RWPE1 (cell line): ENCODE measurements at regions not wholly inside any gene's neighbourhood (a gene's known extent, or its start where the extent isn't known, plus 50 kb on each side); places are given as distances from the start of the nearest gene placed in this dataset.

ENCODE experiments used
- CTCF ChIA-PET: fragments of 350-600 bp; sonication (Branson Sonifier 250); formaldehyde crosslinking; extraction: SDS; loops from one replicate; lab custom pipeline; 2021; lab: Yijun Ruan, JAX
- POLR2A ChIA-PET: fragments of 400-600 bp; formaldehyde crosslinking; extraction: SDS; loops from one replicate; lab custom pipeline; 2020; ENCODE audit warnings: antibody characterized with exemption; ENCODE audit not compliant: low non-redundant PET; lab: Yijun Ruan, JAX
- DNase-seq: peaks from one replicate; pipeline ENCODE4 v3.0.0; 2012; ENCODE audit warnings: low spot score
- H3K27ac ChIP-seq: fragments of 450-650 bp; 2 replicates; pipeline ENCODE4 v1.5.1; 2017
- TF ChIP-seq, protein P1 (sequence below): fragments of 450-650 bp; conservative IDR thresholded peaks from 2 replicates; pipeline ENCODE4 v1.5.1; 2017; ENCODE audit warnings: low read depth, mild to moderate bottlenecking

DNA sequence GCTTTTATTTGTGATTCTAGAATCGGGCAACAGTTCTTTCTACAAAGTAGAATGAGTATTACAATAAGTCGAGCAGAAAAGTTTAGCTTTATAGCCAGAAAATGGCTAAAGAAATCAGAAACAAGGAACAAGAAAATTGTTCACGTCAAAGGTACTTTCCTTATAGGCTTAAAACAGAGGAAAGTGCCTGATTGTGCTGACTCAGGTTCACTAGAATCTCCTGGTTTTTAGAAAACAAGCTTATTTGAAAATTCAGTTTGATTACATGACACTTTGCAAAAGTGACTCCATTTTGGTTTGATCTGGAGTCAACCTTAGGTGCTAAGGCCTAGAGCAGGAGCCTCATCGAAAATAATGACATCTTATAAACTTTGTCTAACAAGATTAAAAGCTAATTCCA is 564.7 kb upstream of the FLRT2 start:
- ChIA-PET CTCF (interaction anchor here (0.7 kb wide), 1 partner anchor 1681 kb away, joined by 3 read pairs; no protein-coding TSS in a partner anchor), POLR2A (no interaction called here)
- TF ChIP-seq, protein P1, sequence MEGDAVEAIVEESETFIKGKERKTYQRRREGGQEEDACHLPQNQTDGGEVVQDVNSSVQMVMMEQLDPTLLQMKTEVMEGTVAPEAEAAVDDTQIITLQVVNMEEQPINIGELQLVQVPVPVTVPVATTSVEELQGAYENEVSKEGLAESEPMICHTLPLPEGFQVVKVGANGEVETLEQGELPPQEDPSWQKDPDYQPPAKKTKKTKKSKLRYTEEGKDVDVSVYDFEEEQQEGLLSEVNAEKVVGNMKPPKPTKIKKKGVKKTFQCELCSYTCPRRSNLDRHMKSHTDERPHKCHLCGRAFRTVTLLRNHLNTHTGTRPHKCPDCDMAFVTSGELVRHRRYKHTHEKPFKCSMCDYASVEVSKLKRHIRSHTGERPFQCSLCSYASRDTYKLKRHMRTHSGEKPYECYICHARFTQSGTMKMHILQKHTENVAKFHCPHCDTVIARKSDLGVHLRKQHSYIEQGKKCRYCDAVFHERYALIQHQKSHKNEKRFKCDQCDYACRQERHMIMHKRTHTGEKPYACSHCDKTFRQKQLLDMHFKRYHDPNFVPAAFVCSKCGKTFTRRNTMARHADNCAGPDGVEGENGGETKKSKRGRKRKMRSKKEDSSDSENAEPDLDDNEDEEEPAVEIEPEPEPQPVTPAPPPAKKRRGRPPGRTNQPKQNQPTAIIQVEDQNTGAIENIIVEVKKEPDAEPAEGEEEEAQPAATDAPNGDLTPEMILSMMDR, result no peak
- H3K27ac ChIP-seq, result no peak overlapping the region
- no peak for DNase-seq

- DNase-seq, result peak; percentile 3
- ChIA-PET POLR2A (no interaction called here), CTCF (no interaction called here)
- no peak overlapping the region for H3K27ac ChIP-seq
- TF ChIP-seq, protein P1, result no peak
Observed at GRCh38 chr14:84969501-84969900, 560.4 kb upstream of the FLRT2 start.

DNA sequence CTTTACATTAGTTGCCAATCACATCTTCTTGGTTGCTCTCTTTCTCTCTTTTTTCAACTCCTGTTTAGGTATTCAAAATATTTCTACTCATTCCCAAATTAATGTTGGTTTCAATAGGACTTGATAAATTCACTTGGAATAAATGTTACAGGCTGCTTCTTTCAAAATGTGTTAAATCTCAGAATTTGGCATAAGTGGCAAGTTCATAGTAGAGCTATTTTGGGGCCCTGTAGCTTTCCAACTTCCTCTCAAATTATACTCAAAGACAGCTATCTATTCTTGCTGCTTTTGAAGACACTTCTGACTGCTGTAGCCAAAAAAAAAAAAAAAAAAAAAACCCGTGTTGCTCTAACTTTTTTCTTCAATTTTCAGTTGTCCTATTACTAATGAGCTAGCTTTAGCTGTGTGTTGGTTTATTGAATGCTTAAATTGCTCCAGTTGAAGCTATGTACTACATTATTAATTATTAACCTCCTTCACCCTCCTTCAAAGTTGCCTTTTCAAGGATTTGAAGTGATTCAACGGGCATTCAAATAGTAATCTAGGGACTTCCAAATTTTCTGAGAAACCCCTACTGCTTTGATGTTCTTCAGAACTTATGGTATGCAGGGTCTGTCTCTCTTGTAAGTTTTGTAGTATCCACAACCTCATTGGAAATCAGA is 554.6 kb upstream of the FLRT2 start:
- H3K27ac ChIP-seq, result no peak overlapping the region
- no peak for DNase-seq
- ChIA-PET POLR2A (no interaction called here), CTCF (no interaction called here)
- TF ChIP-seq, protein P1, result no peak

- no peak for DNase-seq
- ChIA-PET CTCF (no interaction called here), POLR2A (no interaction called here)
- no peak overlapping the region for H3K27ac ChIP-seq
- TF ChIP-seq, protein P1, result no peak
Observed at GRCh38 chr14:84976805-84977204, 553.1 kb upstream of the FLRT2 start.

DNA sequence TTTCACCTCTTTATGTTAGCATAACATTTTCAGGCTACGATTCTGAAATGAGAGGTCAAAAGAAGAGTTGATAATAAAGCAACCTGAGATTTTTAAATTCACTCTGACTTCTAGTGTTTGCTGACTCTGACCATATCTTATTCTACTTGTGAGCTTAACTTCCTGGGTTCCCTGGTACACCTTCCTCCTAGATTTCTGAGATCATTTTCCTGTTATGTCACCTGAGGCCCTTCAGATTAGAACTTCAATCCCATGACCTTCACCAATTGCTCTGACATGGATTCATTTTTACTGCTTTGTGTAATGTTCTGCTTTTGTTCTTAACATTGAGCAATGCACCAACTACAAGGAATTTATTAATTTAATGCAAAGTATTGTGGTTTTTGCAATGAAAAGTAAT is 542.9 kb upstream of the FLRT2 start:
- no peak for DNase-seq
- POLR2A ChIA-PET, result no interaction called here
- H3K27ac ChIP-seq, result no peak overlapping the region
- TF ChIP-seq, protein P1, result no peak
- CTCF ChIA-PET, result no interaction called here

- CTCF ChIA-PET, result no interaction called here
- POLR2A ChIA-PET, result no interaction called here
Observed at GRCh38 chr14:84988357-84988756, 541.6 kb upstream of the FLRT2 start.

More at GRCh38 chr14:84988357-84988756, 541.6 kb upstream of the FLRT2 start:
- H3K27ac ChIP-seq, result no peak overlapping the region
- no peak for DNase-seq
- TF ChIP-seq, protein P1, result no peak
